OCI-LY1 (cell line): ENCODE measurements at regions not wholly inside any gene's neighbourhood (a gene's known extent, or its start where the extent isn't known, plus 50 kb on each side); places are given as distances from the start of the nearest gene placed in this dataset.

Source experiments
- H2AFZ ChIP-seq: fragments of 200-600 bp; sonication (generic), shearing (Covaris generic); 2 replicates; pipeline ENCODE4 v1.6.0; 2014; ENCODE audit warnings: antibody characterized with exemption, mild to moderate bottlenecking, low read length
- H3F3A ChIP-seq: fragments of 200-600 bp; sonication (generic), shearing (Covaris generic); 2 replicates; pipeline ENCODE4 v1.6.0; 2014; ENCODE audit warnings: mild to moderate bottlenecking, antibody characterized with exemption, low read length, moderate library complexity; ENCODE audit not compliant: insufficient read depth
- H3K27ac ChIP-seq: fragments of 200-600 bp; sonication (generic); 2 replicates; pipeline ENCODE4 v1.5.1; 2014; ENCODE audit warnings: low read length, mixed run types, mild to moderate bottlenecking, low read depth; ENCODE audit not compliant: poor library complexity, severe bottlenecking
- H3K27me3 ChIP-seq: fragments of 200-600 bp; sonication (generic); 2 replicates; pipeline ENCODE4 v1.6.0; 2014; ENCODE audit warnings: antibody characterized with exemption, mild to moderate bottlenecking, low read length, moderate library complexity; ENCODE audit not compliant: insufficient read depth
- H3K36me3 ChIP-seq: fragments of 200-600 bp; sonication (generic); 2 replicates; pipeline ENCODE4 v1.6.1; 2014; ENCODE audit warnings: mild to moderate bottlenecking, antibody characterized with exemption, low read length, moderate library complexity, mixed read lengths; ENCODE audit not compliant: insufficient read depth
- H3K4me1 ChIP-seq: fragments of 200-600 bp; sonication (generic); 2 replicates; pipeline ENCODE4 v1.5.1; 2014; ENCODE audit warnings: mild to moderate bottlenecking, low read length, moderate library complexity; ENCODE audit not compliant: insufficient read depth, severe bottlenecking
- H3K4me2 ChIP-seq: fragments of 200-600 bp; sonication (generic), shearing (Covaris generic); 2 replicates; pipeline ENCODE4 v1.6.1; 2014; ENCODE audit warnings: low read length
- H3K4me3 ChIP-seq: fragments of 200-600 bp; sonication (generic); 2 replicates; pipeline ENCODE4 v1.5.1; 2014; ENCODE audit warnings: low read length, low read depth, mild to moderate bottlenecking, mixed read lengths; ENCODE audit not compliant: poor library complexity, severe bottlenecking
- H3K79me2 ChIP-seq: fragments of 200-600 bp; shearing (Covaris generic); 2 replicates; pipeline ENCODE4 v1.6.1; 2016; ENCODE audit warnings: mixed run types, low read length, mixed read lengths; ENCODE audit not compliant: insufficient read depth
- H3K9ac ChIP-seq: fragments of 200-600 bp; sonication (generic), shearing (Covaris generic); 2 replicates; pipeline ENCODE4 v1.6.1; 2014; ENCODE audit warnings: mild to moderate bottlenecking, low read length, mixed read lengths
- H3K9me2 ChIP-seq: fragments of 200-600 bp; sonication (generic), shearing (Covaris generic); 2 replicates; pipeline ENCODE4 v1.6.1; 2014; ENCODE audit warnings: low read depth, mild to moderate bottlenecking, low read length, mixed read lengths
- H3K9me3 ChIP-seq: fragments of 200-600 bp; shearing (Covaris generic); 2 replicates; pipeline ENCODE4 v1.6.1; 2014; ENCODE audit warnings: low read length, mixed read lengths
- H4K20me1 ChIP-seq: fragments of 200-600 bp; sonication (generic), shearing (Covaris generic); 2 replicates; pipeline ENCODE4 v1.6.0; 2016; ENCODE audit warnings: mild to moderate bottlenecking, low read length; ENCODE audit not compliant: insufficient read depth
- CTCF ChIP-seq: fragments of 200-600 bp; sonication (generic), shearing (Covaris generic); IDR thresholded peaks from 2 replicates; pipeline ENCODE4 v1.5.1; 2017; ENCODE audit warnings: mild to moderate bottlenecking, antibody characterized with exemption, low read length, moderate library complexity, mixed read lengths
- EZH2 ChIP-seq: fragments of 200-600 bp; sonication (generic), shearing (Covaris generic); IDR thresholded peaks from 2 replicates; pipeline ENCODE4 v1.8.0; 2017; ENCODE audit warnings: borderline replicate concordance, mixed run types, mild to moderate bottlenecking, antibody characterized with exemption, low read length, moderate library complexity, mixed read lengths

GRCh38 chr1:19559641-19560040 is 74.3 kb upstream of the CAPZB start:
- no peaks in the 10 kb centered on the region for H3F3A ChIP-seq
- no peaks in the 10 kb centered on the region for H3K36me3 ChIP-seq
- no peaks in the 10 kb centered on the region for H3K9me2 ChIP-seq
- no peaks in the 10 kb centered on the region for H3K9me3 ChIP-seq
- no peaks in the 10 kb centered on the region for H3K79me2 ChIP-seq
- no peak overlapping the region for H3K4me2 ChIP-seq
- no peaks in the 10 kb centered on the region for H4K20me1 ChIP-seq
- H3K9ac ChIP-seq: no peak overlapping the region
- H3K4me1 ChIP-seq: no peaks in the 10 kb centered on the region
- TF ChIP-seq EZH2: no peak
- no peak for TF ChIP-seq CTCF
- H3K27ac ChIP-seq: no peak overlapping the region
- H3K27me3 ChIP-seq: no peaks in the 10 kb centered on the region; the same call in 1 of the 2 replicates
- H2AFZ ChIP-seq: no peak overlapping the region
- no peak overlapping the region for H3K4me3 ChIP-seq

GRCh38 chr1:19557609-19558051 is 72.3 kb upstream of the CAPZB start:
- Histone ChIP-seq H3K9me3 (no peaks in the 10 kb centered on the region), H3K9ac (no peak overlapping the region), H4K20me1 (no peaks in the 10 kb centered on the region), H3K27me3 (no peaks in the 10 kb centered on the region; the same call in 1 of the 2 replicates), H3K4me2 (no peak overlapping the region), H3K79me2 (no peaks in the 10 kb centered on the region), H3K36me3 (no peaks in the 10 kb centered on the region), H2AFZ (no peak overlapping the region), H3F3A (no peaks in the 10 kb centered on the region), H3K9me2 (no peaks in the 10 kb centered on the region), H3K4me1 (no peaks in the 10 kb centered on the region), H3K27ac (no peak overlapping the region), H3K4me3 (no peak overlapping the region)
- TF ChIP-seq CTCF (no peak), EZH2 (no peak)

DNA sequence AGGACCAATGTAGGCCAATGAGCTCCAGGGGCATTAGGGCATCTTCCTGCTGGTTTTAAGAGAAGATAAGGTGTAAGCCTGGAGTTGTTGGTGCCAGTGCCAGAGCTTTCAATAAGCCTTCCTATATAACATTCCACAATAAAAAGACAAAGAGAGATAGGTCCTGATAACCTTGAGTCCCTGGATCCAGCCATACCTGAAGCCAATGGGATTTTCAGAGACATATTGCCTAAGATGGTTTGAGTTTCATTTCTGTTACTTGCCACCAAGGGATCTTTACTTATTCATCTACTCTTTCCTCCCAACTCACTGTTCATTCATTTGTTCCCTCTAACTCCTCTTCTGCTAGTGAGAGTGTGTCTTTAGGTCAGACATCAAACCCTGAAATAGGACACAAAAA is 68.8 kb upstream of the CAPZB start:
- no peaks in the 10 kb centered on the region for H3K4me1 ChIP-seq
- TF ChIP-seq EZH2 (no peak), CTCF (no peak)
- H3F3A ChIP-seq: no peaks in the 10 kb centered on the region
- no peaks in the 10 kb centered on the region for H3K36me3 ChIP-seq
- no peak overlapping the region for H3K27ac ChIP-seq
- no peak overlapping the region for H3K4me2 ChIP-seq
- H4K20me1 ChIP-seq: no peaks in the 10 kb centered on the region
- H3K27me3 ChIP-seq: no peaks in the 10 kb centered on the region; the same call in 1 of the 2 replicates
- no peak overlapping the region for H3K4me3 ChIP-seq
- H3K9ac ChIP-seq: no peak overlapping the region
- no peaks in the 10 kb centered on the region for H3K79me2 ChIP-seq
- H2AFZ ChIP-seq: no peak overlapping the region
- no peaks in the 10 kb centered on the region for H3K9me2 ChIP-seq
- H3K9me3 ChIP-seq: peaks cover 4% of the 10 kb centered on the region; the same call in 1 of the 2 replicates
